Prostate gland (tissue), 2 donors: ENCODE measurements at regions not wholly inside any gene's neighbourhood (a gene's known extent, or its start where the extent isn't known, plus 50 kb on each side); places are given as distances from the start of the nearest gene placed in this dataset.

ENCODE experiments used
- CTCF ChIP-seq, 4 experiments: fragments of 200-600 bp in 2 of 4; fragments of 450-650 bp in 2 of 4; sonication (generic) in 2 of 4; IDR thresholded peaks; 1 replicate in 3 of 4; 2 replicates in 1 of 4; pipeline ENCODE4 v1.5.1; 2016 to 2019; ENCODE audit warnings: antibody characterized with exemption in 4 of 4, mild to moderate bottlenecking in 2 of 4, moderate library complexity in 2 of 4
- POLR2A ChIP-seq: fragments of 450-650 bp; IDR thresholded peaks from one replicate; pipeline ENCODE4 v1.6.1; 2016; ENCODE audit warnings: antibody characterized with exemption, mild to moderate bottlenecking

DNA sequence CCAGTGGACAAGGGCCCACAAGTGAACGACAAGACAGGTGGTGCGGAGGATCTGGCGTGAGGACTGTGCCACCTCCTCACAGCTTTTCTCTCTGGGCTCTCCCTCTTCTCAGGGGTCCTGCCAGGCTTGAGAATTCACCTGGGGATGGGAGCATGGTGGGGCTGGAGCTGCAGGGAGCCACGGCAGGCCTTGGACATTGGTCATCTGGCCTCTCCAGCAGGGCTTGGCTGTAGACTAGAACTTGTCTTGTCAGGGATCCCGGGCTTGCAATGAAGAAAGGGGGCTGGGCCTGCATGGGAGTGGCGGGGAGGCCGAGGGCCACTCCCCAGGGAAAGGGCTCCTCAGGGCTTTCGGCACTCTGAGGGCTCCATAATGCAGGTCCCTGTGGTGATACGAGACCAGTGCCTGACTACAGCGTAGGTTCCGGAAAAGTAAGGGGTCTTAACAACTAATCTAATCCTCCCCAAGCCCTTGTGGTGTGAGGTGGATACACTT lies 126.7 kb downstream of the MACROH2A1 start:
- no peak for TF ChIP-seq CTCF (IDR thresholded peaks at IDR 0.05)
- TF ChIP-seq POLR2A, result no peak
